Adrenal gland (tissue), 5 donors: ENCODE measurements at regions not wholly inside any gene's neighbourhood (a gene's known extent, or its start where the extent isn't known, plus 50 kb on each side); places are given as distances from the start of the nearest gene placed in this dataset.

Source experiments
- POLR2A ChIP-seq, 2 donors: fragments of 450-650 bp; IDR thresholded peaks; one replicate each; pipeline ENCODE4 v1.6.1; 2017; ENCODE audit warnings: antibody characterized with exemption in 2 of 2, mild to moderate bottlenecking in 2 of 2, moderate library complexity in 1 of 2
- TF ChIP-seq, protein P1 (sequence below), 6 experiments: fragments of 450-650 bp in 4 of 6; fragments of 200-600 bp in 2 of 6; sonication (generic) in 1 of 6; IDR thresholded peaks; 1 replicate in 5 of 6; 2 replicates in 1 of 6; pipeline versions ENCODE4 v1.5.1 to v1.8.0; 2016 to 2021; ENCODE audit warnings: antibody characterized with exemption in 6 of 6, mild to moderate bottlenecking in 2 of 6, moderate library complexity in 1 of 6
- donor health status: DM: no; HTN: no; CAD: no.

GRCh38 chr1:4511374-4511773 is 143.0 kb upstream of the AJAP1 start:
- no peak for TF ChIP-seq POLR2A (IDR thresholded peaks at IDR 0.05)
- TF ChIP-seq, protein P1, sequence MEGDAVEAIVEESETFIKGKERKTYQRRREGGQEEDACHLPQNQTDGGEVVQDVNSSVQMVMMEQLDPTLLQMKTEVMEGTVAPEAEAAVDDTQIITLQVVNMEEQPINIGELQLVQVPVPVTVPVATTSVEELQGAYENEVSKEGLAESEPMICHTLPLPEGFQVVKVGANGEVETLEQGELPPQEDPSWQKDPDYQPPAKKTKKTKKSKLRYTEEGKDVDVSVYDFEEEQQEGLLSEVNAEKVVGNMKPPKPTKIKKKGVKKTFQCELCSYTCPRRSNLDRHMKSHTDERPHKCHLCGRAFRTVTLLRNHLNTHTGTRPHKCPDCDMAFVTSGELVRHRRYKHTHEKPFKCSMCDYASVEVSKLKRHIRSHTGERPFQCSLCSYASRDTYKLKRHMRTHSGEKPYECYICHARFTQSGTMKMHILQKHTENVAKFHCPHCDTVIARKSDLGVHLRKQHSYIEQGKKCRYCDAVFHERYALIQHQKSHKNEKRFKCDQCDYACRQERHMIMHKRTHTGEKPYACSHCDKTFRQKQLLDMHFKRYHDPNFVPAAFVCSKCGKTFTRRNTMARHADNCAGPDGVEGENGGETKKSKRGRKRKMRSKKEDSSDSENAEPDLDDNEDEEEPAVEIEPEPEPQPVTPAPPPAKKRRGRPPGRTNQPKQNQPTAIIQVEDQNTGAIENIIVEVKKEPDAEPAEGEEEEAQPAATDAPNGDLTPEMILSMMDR (IDR thresholded peaks at IDR 0.05): no peak
